GM23338 (cell line): ENCODE measurements at regions not wholly inside any gene's neighbourhood (a gene's known extent, or its start where the extent isn't known, plus 50 kb on each side); places are given as distances from the start of the nearest gene placed in this dataset.

ENCODE experiments used
- TF ChIP-seq, protein P1 (sequence below), 2 experiments: fragments of 200-600 bp in 1 of 2; sonication (generic) in 1 of 2; conservative IDR thresholded peaks; 2 replicates each; pipeline versions ENCODE4 v1.5.1 to v1.6.1; 2016 to 2017; ENCODE audit warnings: antibody characterized with exemption in 2 of 2, low read depth in 2 of 2, mild to moderate bottlenecking in 2 of 2, moderate library complexity in 1 of 2
- TF ChIP-seq, protein P2 (sequence below): IDR thresholded peaks from one replicate; pipeline ENCODE4 v1.6.1; 2018; ENCODE audit warnings: antibody characterized with exemption; ENCODE audit not compliant: unreplicated experiment

DNA sequence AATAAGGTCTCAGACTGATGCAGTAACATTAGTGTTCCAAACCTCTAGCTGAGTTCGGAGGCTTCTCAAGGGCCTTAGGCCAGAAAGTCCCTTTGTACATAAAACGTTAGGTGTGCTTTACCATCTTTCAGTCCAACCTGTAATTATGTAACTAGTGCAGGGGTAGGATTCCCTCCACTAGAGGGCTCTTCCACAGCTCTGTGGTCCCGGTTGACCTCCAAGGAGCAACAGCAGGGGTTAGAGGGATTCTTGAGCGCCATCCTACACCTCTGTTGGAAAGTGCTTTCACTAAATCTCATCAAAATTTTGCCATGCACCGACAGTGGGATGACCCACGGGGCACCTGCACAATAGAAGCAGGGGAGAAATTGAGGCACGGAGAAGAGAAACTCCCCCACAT lies 155.8 kb upstream of the LRP1B start:
- TF ChIP-seq, protein P1, sequence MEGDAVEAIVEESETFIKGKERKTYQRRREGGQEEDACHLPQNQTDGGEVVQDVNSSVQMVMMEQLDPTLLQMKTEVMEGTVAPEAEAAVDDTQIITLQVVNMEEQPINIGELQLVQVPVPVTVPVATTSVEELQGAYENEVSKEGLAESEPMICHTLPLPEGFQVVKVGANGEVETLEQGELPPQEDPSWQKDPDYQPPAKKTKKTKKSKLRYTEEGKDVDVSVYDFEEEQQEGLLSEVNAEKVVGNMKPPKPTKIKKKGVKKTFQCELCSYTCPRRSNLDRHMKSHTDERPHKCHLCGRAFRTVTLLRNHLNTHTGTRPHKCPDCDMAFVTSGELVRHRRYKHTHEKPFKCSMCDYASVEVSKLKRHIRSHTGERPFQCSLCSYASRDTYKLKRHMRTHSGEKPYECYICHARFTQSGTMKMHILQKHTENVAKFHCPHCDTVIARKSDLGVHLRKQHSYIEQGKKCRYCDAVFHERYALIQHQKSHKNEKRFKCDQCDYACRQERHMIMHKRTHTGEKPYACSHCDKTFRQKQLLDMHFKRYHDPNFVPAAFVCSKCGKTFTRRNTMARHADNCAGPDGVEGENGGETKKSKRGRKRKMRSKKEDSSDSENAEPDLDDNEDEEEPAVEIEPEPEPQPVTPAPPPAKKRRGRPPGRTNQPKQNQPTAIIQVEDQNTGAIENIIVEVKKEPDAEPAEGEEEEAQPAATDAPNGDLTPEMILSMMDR (conservative IDR thresholded peaks at IDR 0.05; ENCODE audit: low read depth in 2 of 2): peak; percentile 85 to 89
- TF ChIP-seq, protein P2, sequence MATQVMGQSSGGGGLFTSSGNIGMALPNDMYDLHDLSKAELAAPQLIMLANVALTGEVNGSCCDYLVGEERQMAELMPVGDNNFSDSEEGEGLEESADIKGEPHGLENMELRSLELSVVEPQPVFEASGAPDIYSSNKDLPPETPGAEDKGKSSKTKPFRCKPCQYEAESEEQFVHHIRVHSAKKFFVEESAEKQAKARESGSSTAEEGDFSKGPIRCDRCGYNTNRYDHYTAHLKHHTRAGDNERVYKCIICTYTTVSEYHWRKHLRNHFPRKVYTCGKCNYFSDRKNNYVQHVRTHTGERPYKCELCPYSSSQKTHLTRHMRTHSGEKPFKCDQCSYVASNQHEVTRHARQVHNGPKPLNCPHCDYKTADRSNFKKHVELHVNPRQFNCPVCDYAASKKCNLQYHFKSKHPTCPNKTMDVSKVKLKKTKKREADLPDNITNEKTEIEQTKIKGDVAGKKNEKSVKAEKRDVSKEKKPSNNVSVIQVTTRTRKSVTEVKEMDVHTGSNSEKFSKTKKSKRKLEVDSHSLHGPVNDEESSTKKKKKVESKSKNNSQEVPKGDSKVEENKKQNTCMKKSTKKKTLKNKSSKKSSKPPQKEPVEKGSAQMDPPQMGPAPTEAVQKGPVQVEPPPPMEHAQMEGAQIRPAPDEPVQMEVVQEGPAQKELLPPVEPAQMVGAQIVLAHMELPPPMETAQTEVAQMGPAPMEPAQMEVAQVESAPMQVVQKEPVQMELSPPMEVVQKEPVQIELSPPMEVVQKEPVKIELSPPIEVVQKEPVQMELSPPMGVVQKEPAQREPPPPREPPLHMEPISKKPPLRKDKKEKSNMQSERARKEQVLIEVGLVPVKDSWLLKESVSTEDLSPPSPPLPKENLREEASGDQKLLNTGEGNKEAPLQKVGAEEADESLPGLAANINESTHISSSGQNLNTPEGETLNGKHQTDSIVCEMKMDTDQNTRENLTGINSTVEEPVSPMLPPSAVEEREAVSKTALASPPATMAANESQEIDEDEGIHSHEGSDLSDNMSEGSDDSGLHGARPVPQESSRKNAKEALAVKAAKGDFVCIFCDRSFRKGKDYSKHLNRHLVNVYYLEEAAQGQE: no peak
